ENCODE measurements at regions not wholly inside any gene's neighbourhood (a gene's known extent, or its start where the extent isn't known, plus 50 kb on each side); places are given as distances from the start of the nearest gene placed in this dataset.

DNA sequence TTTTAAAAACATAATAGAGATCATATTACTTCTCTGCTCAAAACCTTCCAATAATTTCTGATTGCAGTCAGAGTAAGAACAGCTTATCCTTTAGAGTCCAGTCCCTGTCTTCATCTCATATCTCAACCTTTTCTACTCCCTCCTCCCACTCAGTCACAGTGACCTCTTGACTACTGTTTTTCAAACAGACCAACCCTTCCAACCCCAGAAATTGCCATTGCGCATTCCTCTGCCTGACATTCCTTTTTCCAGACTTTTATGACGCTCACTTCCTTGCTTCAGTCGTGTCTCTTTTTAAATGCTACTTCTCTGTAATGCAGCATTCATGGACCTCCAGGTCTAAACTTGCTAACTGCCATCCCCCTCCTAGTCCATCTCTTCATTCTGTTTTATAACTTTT, 800.5 kb downstream of the BRINP1 start:
- TF ChIP-seq, protein P1, sequence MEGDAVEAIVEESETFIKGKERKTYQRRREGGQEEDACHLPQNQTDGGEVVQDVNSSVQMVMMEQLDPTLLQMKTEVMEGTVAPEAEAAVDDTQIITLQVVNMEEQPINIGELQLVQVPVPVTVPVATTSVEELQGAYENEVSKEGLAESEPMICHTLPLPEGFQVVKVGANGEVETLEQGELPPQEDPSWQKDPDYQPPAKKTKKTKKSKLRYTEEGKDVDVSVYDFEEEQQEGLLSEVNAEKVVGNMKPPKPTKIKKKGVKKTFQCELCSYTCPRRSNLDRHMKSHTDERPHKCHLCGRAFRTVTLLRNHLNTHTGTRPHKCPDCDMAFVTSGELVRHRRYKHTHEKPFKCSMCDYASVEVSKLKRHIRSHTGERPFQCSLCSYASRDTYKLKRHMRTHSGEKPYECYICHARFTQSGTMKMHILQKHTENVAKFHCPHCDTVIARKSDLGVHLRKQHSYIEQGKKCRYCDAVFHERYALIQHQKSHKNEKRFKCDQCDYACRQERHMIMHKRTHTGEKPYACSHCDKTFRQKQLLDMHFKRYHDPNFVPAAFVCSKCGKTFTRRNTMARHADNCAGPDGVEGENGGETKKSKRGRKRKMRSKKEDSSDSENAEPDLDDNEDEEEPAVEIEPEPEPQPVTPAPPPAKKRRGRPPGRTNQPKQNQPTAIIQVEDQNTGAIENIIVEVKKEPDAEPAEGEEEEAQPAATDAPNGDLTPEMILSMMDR (optimal IDR thresholded peaks at IDR 0.05 in 1 of 3, IDR thresholded peaks at IDR 0.05 in 1 of 3, conservative IDR thresholded peaks at IDR 0.05 in 1 of 3; ENCODE audit: extremely low read depth in 1 of 3, insufficient read depth in 2 of 3, low read length in 3 of 3), result no peak
- TF ChIP-seq EZH2 (IDR thresholded peaks at IDR 0.05; ENCODE audit: low read length), result no peak
- H3K9ac ChIP-seq (ENCODE audit: control insufficient read depth, extremely low read depth, insufficient read depth, low read length), result no peak overlapping the region
- no peak overlapping the region for H3K27ac ChIP-seq (ENCODE audit: control insufficient read depth, insufficient read depth, low read length)
- dilution Hi-C loops (cut with MboI; ENCODE audit: extremely low pct_ligation_motif_present, low sequenced_read_pairs), result no loop called here
- H3K27me3 ChIP-seq (ENCODE audit: control insufficient read depth, extremely low read depth, insufficient read depth, low read length), result no peaks in the 10 kb centered on the region
- H3K4me2 ChIP-seq (ENCODE audit: control insufficient read depth, extremely low read depth, insufficient read depth, low read depth, low read length), result no peak overlapping the region
- DNase-seq (ENCODE audit: low read depth, low spot score) (no peak), FAIRE-seq (no peak)
- no peaks in the 10 kb centered on the region for H3K9me1 ChIP-seq (ENCODE audit: control insufficient read depth, extremely low read depth, insufficient read depth, low read length)
- no peaks in the 10 kb centered on the region for H3K36me3 ChIP-seq (ENCODE audit: control insufficient read depth in 2 of 2, extremely low read depth in 1 of 2, insufficient read depth in 2 of 2, low read length in 2 of 2)
- H3K9me3 ChIP-seq (ENCODE audit: control insufficient read depth, low read depth, low read length), result no peaks in the 10 kb centered on the region
- H4K20me1 ChIP-seq (ENCODE audit: control insufficient read depth, extremely low read depth, insufficient read depth, low read length), result no peaks in the 10 kb centered on the region
- H3K4me3 ChIP-seq (ENCODE audit: control insufficient read depth in 2 of 3, extremely low read depth in 1 of 3, insufficient read depth in 2 of 3, low read depth in 1 of 3, low read length in 3 of 3), result no peak overlapping the region
- H3K79me2 ChIP-seq (ENCODE audit: control insufficient read depth, insufficient read depth, low read length), result no peaks in the 10 kb centered on the region
- H2AFZ ChIP-seq (ENCODE audit: control insufficient read depth, low read length), result no peak overlapping the region
- no peaks in the 10 kb centered on the region for H3K4me1 ChIP-seq (ENCODE audit: control insufficient read depth, extremely low read depth, insufficient read depth, low read length)

DNA sequence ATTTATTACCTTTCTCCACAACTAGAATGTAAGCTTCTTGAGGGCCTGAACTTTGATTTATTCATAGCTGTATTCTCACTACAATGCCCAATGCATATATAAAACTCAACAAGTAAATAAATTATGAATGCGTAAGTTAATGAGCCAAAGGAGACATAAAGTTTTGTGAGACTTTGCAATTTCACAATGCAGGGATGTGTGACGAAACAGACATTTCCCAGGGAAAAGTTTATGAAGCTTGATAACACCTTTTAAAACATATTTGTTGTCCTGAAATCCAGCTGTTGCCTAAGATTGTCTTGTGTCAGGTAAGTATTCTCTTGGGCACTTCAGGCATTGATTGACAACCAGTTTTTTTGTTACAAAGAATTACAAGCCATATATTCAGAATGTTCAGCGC, 800.1 kb downstream of the BRINP1 start:
- H3K4me3 ChIP-seq (ENCODE audit: control insufficient read depth in 2 of 3, extremely low read depth in 1 of 3, insufficient read depth in 2 of 3, low read depth in 1 of 3, low read length in 3 of 3), result no peak overlapping the region
- no peak overlapping the region for H3K27ac ChIP-seq (ENCODE audit: control insufficient read depth, insufficient read depth, low read length)
- no peaks in the 10 kb centered on the region for H3K79me2 ChIP-seq (ENCODE audit: control insufficient read depth, insufficient read depth, low read length)
- TF ChIP-seq, protein P1 (optimal IDR thresholded peaks at IDR 0.05 in 1 of 3, IDR thresholded peaks at IDR 0.05 in 1 of 3, conservative IDR thresholded peaks at IDR 0.05 in 1 of 3; ENCODE audit: extremely low read depth in 1 of 3, insufficient read depth in 2 of 3, low read length in 3 of 3), result no peak
- no peaks in the 10 kb centered on the region for H3K9me3 ChIP-seq (ENCODE audit: control insufficient read depth, low read depth, low read length)
- H3K4me2 ChIP-seq (ENCODE audit: control insufficient read depth, extremely low read depth, insufficient read depth, low read depth, low read length), result no peak overlapping the region
- no peak overlapping the region for H3K9ac ChIP-seq (ENCODE audit: control insufficient read depth, extremely low read depth, insufficient read depth, low read length)
- no peak for FAIRE-seq
- H3K4me1 ChIP-seq (ENCODE audit: control insufficient read depth, extremely low read depth, insufficient read depth, low read length), result no peaks in the 10 kb centered on the region
- no peaks in the 10 kb centered on the region for H3K27me3 ChIP-seq (ENCODE audit: control insufficient read depth, extremely low read depth, insufficient read depth, low read length)
- H3K9me1 ChIP-seq (ENCODE audit: control insufficient read depth, extremely low read depth, insufficient read depth, low read length), result no peaks in the 10 kb centered on the region
- dilution Hi-C loops (cut with MboI; ENCODE audit: extremely low pct_ligation_motif_present, low sequenced_read_pairs), result no loop called here
- no peaks in the 10 kb centered on the region for H3K36me3 ChIP-seq (ENCODE audit: control insufficient read depth in 2 of 2, extremely low read depth in 1 of 2, insufficient read depth in 2 of 2, low read length in 2 of 2)
- DNase-seq (ENCODE audit: low read depth, low spot score), result no peak
- no peak overlapping the region for H2AFZ ChIP-seq (ENCODE audit: control insufficient read depth, low read length)
- H4K20me1 ChIP-seq (ENCODE audit: control insufficient read depth, extremely low read depth, insufficient read depth, low read length), result no peaks in the 10 kb centered on the region
